GM21825 (cell line): ENCODE measurements at regions not wholly inside any gene's neighbourhood (a gene's known extent, or its start where the extent isn't known, plus 50 kb on each side); places are given as distances from the start of the nearest gene placed in this dataset.
"Not testable (repeated sequence)": the region's sequence is repeated elsewhere in the genome, so short reads cannot be mapped to it uniquely, and the experiment has no call there.

Experiments used
- ATAC-seq: cut with Tn5 transposase; IDR thresholded peaks from one replicate; pipeline ENCODE4 v1.9.1; 2021; ENCODE audit warnings: mild to moderate bottlenecking, moderate library complexity; ENCODE audit not compliant: unreplicated experiment

DNA sequence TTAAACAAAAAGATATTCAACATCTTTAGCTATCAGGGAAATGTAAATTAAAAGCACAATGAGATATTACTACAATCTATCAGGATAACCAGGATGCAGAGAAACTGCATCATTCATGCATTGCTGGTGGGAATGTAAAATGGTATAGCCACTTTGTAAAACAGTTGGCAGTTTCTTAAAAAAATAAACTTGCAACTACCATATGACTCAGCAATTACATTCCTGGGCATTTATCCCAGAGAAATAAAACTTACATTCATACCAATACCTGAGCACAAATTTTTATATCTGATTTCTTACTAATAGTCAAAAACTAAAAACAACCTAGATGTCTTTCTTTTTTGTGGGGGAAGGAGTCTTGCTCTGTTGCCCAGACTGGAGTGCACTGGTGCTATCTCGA lies 190.3 kb upstream of the TAB2 start:
- ATAC-seq: no peak

DNA sequence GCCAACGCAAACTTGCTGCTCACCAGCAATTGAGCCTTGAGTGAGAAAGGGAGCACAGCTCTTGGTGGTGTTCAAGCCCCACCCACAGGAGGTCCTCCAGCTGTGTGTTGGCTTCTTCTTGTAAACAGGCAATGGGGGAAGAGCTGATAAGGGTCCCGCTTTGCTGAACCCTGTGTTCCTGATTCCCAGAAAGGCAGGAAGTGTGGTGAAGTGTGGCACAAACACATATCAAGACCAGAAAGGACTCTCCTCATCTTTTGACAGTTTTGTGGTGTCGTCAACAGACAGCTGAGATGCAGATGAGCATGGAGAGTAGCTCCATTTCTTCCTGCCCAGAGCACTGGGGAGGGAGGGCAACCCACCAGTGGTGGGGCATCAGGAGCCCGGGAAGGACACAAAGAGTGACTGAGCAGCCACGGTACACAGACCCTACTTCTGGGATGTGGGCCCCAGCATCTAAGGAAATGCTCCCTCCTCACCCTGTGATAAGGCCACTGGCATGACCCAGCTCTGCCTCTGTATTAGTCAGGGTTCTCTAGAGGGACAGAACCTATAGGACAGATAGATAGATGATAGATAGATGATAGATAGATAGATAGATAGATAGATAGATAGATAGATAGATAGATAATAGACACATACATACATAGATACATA lies 188.9 kb upstream of the TAB2 start:
- ATAC-seq: no peak

DNA sequence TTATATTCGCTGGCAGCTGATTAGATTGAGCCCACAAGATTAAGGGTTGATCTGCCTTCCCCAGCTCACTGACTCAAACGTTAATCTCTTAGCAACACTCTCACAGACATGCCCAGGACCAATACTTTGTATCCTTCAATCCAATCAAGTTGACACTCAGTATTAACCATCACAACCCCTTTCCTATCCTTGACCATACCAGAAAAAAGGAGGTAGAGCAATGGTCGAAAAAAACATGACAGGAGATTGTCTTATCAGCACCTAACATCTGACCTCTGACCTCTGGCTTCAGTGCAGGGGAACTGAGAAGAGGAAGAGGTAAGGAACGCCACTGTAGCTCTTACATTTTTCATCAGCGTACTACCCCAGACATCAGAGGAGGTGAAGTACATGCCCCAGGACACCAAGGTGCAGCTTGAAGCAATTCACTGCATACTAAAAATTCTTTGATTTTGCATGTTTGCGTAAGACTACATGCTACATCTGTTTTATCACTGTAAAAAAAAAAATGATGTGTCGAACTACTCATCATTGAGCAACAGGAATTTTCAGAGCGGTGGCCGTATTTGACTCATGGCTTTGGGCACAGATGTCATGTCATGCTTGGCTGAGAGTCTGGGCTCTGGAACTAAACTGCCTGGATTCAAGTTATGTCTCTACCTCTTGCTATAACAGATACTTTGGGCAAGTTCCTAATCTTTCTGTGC lies 188.0 kb upstream of the TAB2 start:
- ATAC-seq: no peak

DNA sequence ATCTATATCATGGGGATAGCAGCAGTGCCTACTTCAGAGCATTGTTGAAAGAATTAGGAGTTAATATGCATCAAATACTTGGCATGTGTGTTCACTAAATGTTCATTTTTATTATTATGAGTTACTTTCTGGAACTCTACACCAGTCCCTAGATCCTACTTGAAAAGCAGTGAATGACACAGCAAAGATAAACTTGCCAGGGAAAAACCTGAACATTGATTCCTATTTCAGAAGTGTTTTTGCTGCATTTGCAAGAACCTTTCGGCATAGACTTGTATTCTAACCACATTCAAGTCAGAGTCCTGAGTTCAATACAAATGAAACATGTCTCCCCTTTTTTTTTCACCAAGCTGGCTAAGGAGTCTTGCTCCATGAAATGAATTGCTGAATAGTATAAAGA lies 187.4 kb upstream of the TAB2 start:
- no peak for ATAC-seq

DNA sequence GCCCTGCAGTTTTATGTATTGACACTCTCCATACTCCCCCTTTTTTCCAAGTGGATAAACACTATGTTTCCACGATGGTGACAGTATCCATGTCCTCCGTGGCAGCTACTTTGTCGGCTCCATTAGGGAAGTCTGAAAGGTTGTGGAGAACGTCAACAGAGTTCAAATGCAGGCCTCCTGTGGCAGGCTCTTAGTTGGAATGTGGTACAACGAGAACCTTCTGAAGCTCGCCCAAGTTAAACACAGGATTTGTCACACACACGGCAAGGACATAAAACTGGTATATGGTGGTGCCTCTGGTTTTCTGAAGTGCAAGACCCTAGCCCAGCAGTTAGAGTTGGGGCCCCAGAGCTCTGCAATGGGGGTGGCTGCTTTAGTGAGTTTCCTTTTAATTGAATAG lies 187.0 kb upstream of the TAB2 start:
- no peak for ATAC-seq

DNA sequence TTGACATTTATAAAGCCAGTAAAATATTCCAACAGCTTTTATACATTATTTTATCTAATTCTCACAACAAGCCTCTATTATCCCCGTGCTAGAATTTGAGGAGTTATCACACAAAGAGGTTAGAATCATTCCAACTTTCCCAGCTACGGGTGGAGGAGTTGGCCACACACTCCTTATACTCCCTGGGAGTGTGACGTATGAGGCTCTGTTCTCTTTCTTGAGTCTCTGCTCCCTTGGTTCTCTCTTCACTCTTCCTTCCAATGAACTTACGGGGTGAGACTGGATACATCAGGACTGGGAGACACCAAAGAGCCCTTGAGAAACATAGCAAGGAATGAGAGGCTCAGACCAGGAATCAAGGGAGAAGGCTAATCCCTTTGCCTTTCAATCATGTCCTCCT lies 185.6 kb upstream of the TAB2 start:
- ATAC-seq: no peak

DNA sequence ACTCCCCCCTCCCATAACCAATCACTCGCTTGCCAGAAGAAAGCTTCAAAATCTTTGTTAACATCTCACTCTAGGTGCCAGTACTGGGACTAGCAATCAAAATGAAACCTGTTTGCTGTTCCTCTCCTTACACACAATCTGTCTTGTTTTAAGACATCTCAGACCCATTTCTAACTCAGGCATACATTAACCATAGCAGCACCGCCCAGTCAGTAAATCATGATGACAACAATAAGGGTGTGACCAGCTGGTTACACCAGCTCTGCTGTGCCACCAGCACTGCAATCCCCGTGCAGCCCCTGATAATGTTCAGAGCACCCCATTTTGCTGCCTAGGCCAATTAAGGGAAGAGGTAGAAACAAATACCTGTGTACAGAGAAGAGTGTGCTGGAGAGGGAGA lies 185.2 kb upstream of the TAB2 start:
- ATAC-seq: no peak

DNA sequence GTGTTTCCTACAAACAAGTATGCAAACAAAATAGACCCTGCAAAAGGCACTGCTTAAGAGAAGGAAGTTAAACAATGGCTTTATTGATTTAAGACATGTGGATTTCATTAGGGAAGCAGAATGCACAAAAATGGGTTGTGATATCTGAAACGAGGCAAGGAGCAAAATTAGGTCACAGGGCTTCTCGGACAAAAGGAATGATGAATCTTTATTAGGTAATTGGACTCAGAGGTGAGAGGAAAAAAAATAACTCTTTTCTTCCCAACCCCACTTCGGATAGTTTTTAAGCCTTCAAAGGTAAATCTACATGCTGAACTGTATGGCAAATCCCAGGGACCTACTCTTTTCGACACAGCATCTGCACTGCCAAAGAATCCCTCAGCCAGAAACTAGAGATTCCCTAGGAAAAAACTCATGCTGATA lies 183.0 kb upstream of the TAB2 start:
- ATAC-seq: no peak

DNA sequence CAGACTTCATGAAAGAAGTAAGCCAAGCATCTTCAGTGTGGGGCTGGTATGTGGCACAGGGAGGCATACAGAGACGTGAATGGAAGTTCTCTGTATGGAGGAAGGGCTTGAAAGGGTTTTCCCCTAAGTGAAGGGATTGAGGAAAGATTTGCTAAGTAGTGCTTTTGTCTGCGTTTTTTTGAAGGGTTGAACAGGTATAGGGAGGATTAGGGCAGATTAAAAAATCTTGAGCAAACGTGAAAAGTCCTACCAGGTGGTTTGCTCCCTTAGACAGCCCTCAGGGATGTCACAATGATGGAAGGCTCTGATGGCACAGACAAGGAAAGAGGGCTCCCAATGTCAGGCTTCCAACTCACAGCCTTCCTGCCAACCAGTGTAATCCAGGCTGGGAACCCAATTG lies 181.7 kb upstream of the TAB2 start:
- no peak for ATAC-seq

DNA sequence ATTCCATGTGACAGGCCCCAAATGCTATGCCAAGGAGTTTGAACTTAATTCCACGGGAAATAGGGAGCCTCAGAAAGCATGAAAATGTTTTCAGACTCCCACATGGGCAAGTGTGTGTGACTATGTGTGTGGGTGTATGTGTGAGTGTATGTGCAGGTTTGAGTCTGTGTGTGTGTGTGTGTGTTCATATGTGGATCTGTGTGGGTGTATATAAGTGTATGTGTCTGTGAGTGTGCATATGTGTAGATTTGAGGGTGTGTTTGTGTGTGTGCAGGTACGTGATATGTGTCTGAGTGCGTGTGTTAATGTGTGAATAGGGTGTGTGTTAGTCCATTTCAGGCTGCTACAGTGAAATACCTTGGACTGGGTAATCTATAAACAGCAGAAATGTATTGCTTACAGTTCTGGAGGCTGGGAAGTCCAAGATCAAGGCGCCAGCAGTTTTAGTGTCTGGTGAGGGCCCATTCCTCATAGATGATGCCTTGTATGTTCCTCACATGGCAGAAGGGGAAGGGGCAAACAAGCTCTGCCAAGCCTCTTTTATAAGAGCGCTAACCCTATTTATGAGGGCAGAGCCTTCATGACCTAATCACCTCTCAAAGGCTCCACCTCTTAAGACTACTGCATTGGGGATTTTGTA lies 181.1 kb upstream of the TAB2 start:
- no peak for ATAC-seq

DNA sequence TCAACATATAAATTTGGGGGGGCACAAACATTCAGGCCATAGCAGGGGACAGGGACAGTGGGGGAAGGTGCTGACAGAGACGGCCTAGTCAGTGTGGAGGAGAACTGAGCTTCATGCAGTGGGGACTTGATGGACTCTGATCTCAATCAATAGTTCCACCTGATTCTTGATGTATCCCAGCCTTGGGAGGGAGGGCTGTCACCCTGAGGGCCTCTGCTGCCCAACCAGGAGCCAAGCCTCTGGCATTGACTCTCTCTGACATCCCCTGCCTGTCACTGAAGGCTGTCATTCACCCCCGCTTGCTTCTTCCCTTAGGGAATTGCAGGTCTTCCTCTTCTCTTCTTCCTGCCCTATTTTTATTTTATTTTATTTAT lies 180.6 kb upstream of the TAB2 start:
- no peak for ATAC-seq

DNA sequence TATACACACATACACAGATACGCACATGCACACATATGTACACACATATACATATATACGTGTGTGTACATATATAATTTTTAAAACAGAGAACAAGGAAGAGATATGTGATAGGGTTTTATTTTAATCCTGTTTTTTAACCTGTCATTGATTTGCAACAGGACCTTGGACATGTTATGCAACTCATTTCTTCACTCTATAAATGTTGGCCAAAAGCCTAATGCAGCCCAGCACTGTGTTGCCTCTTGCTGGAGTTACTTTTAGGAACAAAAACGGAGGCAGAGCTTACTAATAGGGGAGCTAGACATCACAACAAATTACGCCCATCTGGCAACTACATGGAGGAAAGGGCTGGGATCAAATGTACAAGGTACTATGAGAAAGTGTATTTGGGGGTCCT lies 179.9 kb upstream of the TAB2 start:
- ATAC-seq: no peak

DNA sequence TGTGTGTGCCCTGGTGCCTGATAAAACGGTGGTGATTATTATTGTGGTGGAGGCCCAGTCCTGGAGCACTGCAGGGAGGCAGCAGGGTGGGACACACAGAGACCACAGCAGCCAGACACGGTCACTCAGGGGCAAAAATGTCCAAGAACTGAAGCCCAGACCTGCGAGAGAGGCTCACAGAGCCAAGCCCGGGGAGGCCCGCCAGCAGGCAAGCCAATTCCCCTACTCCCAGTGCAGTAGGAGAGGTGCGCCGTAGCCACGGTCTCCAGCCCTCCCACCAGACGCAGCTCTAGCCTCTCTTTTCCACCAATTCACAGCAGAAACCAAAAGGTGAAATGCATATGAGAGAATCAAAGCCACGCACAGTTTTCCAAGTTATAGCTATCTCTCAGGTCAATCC lies 179.4 kb upstream of the TAB2 start:
- ATAC-seq: no peak

DNA sequence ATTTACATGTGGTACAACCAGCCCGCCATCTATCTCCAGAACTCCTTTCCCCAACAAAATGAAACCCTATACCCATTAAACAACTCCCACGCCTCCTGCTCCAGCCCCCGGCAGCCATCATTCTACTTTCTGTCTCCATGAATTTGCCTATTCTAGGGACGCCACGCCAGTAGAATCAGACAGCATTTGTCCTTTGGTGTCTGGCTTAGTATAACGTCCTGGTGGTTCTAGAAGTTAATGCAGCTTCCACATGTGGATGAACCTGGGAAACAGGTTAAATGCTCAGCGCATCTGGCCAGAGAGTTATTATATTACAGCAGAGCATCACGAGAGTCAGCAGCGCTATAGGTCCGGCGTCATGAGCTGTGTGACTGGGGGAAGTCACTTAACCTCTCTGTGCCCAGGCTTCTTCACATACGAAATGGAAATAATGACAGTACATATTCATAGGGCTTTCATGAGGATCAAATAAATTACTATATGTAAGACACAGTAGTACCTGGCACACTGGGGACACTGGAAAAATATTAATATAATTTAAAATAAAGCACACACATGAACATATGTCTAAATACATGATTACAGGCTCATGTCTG lies 178.7 kb upstream of the TAB2 start:
- ATAC-seq: no peak

DNA sequence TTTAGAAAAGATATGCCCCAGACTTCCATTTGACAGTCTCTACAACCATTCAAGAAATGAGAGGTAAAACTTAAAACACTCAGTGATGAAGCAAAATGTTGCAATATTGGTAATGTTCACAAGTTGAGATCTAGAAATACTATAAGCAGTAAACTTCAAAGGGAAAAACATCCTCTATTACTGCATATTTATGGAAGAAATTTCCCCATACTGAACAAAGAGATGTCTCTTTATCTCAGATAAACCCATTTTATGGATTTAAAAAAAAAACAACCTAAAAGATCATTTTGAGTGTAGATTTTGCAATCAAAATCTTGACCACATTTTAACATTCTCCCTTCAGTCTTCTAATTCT lies 177.8 kb upstream of the TAB2 start:
- no peak for ATAC-seq

DNA sequence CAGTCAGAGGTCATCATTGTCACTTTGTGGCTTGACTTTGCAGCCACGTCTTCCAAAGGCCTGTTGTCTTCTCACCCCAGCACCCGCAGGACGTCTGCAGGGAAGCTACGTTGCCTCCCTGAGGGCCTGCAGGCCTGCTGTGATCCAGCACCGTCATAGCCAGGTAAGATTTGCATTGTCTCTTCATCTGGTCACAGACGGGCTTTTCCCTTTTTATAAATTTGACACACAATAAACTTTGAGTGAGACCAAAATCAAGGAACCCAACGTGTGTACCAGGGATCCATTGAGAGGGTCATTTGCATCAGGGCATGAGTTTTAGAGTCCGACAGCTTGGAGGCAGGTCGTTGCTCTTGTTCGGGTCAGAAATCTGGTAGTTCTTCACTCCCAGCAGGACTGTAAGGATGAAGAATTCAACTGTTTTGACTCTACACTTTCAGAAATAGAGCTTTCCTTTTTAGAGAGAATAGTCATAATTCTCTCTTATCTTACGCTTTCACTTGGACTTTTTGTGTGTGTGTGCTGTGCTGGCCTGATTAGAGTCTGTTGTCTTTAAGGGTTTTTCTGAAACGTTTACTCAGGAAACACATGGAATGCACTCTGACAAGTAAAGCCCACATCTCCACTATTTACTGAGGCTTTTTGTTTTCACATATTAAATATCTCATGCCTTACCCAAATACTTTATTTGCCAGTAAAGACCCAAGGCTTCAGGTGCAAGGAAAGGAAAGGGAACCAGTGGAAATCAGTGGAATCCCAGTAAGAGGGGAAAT lies 177.2 kb upstream of the TAB2 start:
- peak; percentile 82 for ATAC-seq

DNA sequence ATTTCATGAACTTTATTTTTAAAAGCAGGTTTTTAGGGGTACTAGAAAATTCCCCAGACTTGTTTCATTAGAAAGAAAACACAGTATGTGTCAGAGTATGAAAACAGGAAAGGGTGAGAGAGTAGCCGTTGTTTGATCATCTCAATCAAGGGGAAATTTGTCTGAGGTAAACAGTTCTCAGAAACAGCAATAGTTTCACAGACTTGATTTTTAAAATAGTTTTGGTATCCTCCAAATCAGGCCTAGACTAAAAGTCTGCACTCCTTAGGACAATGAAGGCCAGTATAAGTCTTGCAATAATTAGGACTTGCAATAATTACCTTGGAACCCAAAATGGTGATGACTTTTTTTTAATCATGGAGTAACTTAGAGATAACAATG lies 176.6 kb upstream of the TAB2 start:
- peak; percentile 59 for ATAC-seq

DNA sequence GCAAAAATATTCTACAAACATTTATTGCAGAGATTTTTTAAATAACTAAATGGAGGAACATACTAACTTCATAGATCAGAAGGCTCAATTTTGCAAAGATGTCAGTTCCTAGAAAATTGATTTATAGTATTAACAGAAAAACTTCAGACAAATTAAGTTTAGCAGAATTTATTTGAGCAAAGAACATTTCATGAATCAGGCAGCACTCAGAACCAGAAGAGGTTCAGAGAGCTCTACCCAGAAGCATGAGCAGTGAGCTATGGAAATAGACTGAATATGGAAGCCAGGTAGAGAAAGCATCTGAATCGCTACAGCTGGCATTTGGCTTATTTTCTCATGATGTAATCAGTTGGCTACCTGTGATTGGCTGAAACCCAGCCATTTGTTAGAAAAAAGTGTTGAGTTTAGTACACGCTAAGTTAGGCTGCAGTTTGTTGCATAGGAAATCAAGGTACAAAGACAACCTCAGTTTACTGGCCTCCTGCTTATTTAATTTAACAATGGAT lies 174.5 kb upstream of the TAB2 start:
- no peak for ATAC-seq

DNA sequence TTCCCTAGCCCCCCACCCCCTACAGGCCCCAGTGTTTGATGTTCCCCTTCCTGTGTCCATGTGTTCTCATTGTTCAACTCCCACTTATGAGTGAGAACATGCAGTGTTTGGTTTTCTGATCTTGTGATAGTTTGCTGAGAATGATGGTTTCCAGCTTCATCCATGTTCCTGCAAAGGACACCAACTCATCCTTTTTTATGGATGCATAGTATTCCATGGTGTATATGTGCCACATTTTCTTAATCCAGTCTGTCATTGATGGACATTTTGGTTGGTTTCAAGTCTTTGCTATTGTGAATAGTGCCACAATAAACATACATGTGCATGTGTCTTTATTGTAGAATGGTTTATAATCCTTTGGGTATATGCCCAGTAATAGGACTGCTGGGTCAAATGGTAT lies 171.7 kb upstream of the TAB2 start:
- not testable (repeated sequence) for ATAC-seq

DNA sequence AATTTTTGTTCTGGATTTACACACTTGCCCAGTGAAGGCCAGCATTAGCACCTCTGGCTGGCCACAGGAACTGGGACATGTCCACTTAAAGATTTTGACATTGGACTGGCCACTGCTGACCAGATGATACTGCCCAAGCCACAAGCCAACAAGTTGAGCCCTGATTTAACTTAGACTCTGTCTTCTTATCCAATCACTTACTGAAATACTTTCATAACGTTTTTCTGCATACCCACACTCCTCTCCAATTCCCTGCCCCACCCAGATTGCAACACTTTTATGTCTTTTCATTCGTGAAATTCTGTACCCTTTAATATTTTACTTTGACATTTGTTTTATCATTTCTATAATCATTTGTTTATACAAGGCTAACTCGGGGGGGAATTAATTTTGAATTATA lies 170.3 kb upstream of the TAB2 start:
- ATAC-seq: no peak
